Activated CD8-positive, alpha-beta T cell treated with anti-CD3 and anti-CD28 coated beads for 36 hours (primary cell): ENCODE measurements at regions not wholly inside any gene's neighbourhood (a gene's known extent, or its start where the extent isn't known, plus 50 kb on each side); places are given as distances from the start of the nearest gene placed in this dataset.

Source experiments
- ATAC-seq: fragments of 200-7000 bp; cut with Tn5 transposase; one replicate; pipeline ENCODE4 v1.10.0; 2021; ENCODE audit warnings: mild to moderate bottlenecking, moderate library complexity
- CTCF ChIA-PET: fragments of 350-600 bp; sonication (Branson Sonifier 250); formaldehyde crosslinking; loops from one replicate; lab custom pipeline; 2021; ENCODE audit warnings: antibody characterized with exemption; lab: Charles Lee
- POLR2A ChIA-PET: fragments of 350-600 bp; sonication (Branson Sonifier 250); formaldehyde crosslinking; loops from one replicate; lab custom pipeline; 2021; ENCODE audit warnings: antibody characterized with exemption; lab: Charles Lee
- DNase-seq: peaks from one replicate; pipeline ENCODE4 v3.0.0-alpha.2; 2020
- H3K27ac Mint-ChIP-seq: one replicate; pipeline ENCODE4 v1.8.0; 2021; ENCODE audit warnings: mild to moderate bottlenecking, mixed read lengths
- H3K27me3 Mint-ChIP-seq: one replicate; pipeline ENCODE4 v1.8.0; 2021; ENCODE audit warnings: mixed read lengths
- H3K36me3 Mint-ChIP-seq: one replicate; pipeline ENCODE4 v1.8.0; 2021; ENCODE audit warnings: low read depth, mixed read lengths
- H3K4me1 Mint-ChIP-seq: one replicate; pipeline ENCODE4 v1.8.0; 2021; ENCODE audit warnings: low read depth, mixed read lengths
- H3K4me3 Mint-ChIP-seq: one replicate; pipeline ENCODE4 v1.8.0; 2021; ENCODE audit warnings: mild to moderate bottlenecking, moderate library complexity, mixed read lengths
- H3K9me3 Mint-ChIP-seq: one replicate; pipeline ENCODE4 v1.8.0; 2021; ENCODE audit warnings: mixed read lengths
- CTCF ChIP-seq: fragments of 200-600 bp; IDR thresholded peaks from one replicate; pipeline ENCODE4 v1.8.0; 2022; ENCODE audit warnings: antibody characterized with exemption, mild to moderate bottlenecking
- intact Hi-C: fragments of 100-400 bp; cut with micrococcal nuclease; formaldehyde crosslinking; loops from one replicate; pipeline ENCODE4 v1.10.0; 2022

- no peak for TF ChIP-seq CTCF
- H3K36me3 Mint-ChIP-seq: no peaks in the 10 kb centered on the region
- intact Hi-C loops: no loop called here
- DNase-seq (no peak), ATAC-seq (no peak)
- POLR2A ChIA-PET: no interaction called here
- H3K4me3 Mint-ChIP-seq: no peak overlapping the region
- H3K27me3 Mint-ChIP-seq: no peaks in the 10 kb centered on the region
- CTCF ChIA-PET: no interaction called here
- H3K9me3 Mint-ChIP-seq: peaks cover 7% of the 10 kb centered on the region
- H3K27ac Mint-ChIP-seq: no peak overlapping the region
- no peaks in the 10 kb centered on the region for H3K4me1 Mint-ChIP-seq
Measured at GRCh38 chr5:23072179-23072578, 219.0 kb upstream of the CDH12 start.

GRCh38 chr5:23071682-23072081, 218.5 kb upstream of the CDH12 start:
- ATAC-seq: no peak
- peaks cover 5% of the 10 kb centered on the region for H3K9me3 Mint-ChIP-seq
- DNase-seq: no peak
- no peaks in the 10 kb centered on the region for H3K36me3 Mint-ChIP-seq
- CTCF ChIA-PET: no interaction called here
- no peaks in the 10 kb centered on the region for H3K27me3 Mint-ChIP-seq
- POLR2A ChIA-PET: no interaction called here
- no peak overlapping the region for H3K4me3 Mint-ChIP-seq
- intact Hi-C loops: no loop called here
- H3K27ac Mint-ChIP-seq: no peak overlapping the region
- TF ChIP-seq CTCF: no peak
- no peaks in the 10 kb centered on the region for H3K4me1 Mint-ChIP-seq

GRCh38 chr5:23064710-23065109, 211.6 kb upstream of the CDH12 start:
- no peak for DNase-seq
- intact Hi-C loops: no loop called here
- ATAC-seq: no peak
- TF ChIP-seq CTCF: no peak
- Mint-ChIP-seq H3K27ac (no peak overlapping the region), H3K4me3 (no peak overlapping the region), H3K9me3 (peaks cover 6% of the 10 kb centered on the region), H3K4me1 (no peaks in the 10 kb centered on the region), H3K36me3 (no peaks in the 10 kb centered on the region), H3K27me3 (no peaks in the 10 kb centered on the region)
- CTCF ChIA-PET: no interaction called here
- POLR2A ChIA-PET: no interaction called here

- intact Hi-C loops: no loop called here
- peaks cover 4% of the 10 kb centered on the region for H3K9me3 Mint-ChIP-seq
- H3K27ac Mint-ChIP-seq: no peak overlapping the region
- ChIA-PET CTCF (no interaction called here), POLR2A (no interaction called here)
- H3K4me3 Mint-ChIP-seq: no peak overlapping the region
- DNase-seq (no peak), ATAC-seq (no peak)
- no peaks in the 10 kb centered on the region for H3K4me1 Mint-ChIP-seq
- H3K36me3 Mint-ChIP-seq: no peaks in the 10 kb centered on the region
- no peaks in the 10 kb centered on the region for H3K27me3 Mint-ChIP-seq
- TF ChIP-seq CTCF: no peak
Measured at GRCh38 chr5:23053846-23054245, 200.7 kb upstream of the CDH12 start.

GRCh38 chr5:23042226-23042625, 189.1 kb upstream of the CDH12 start:
- H3K9me3 Mint-ChIP-seq: peaks cover 4% of the 10 kb centered on the region

More at GRCh38 chr5:23042226-23042625, 189.1 kb upstream of the CDH12 start:
- intact Hi-C loops: no loop called here
- H3K27me3 Mint-ChIP-seq: no peaks in the 10 kb centered on the region
- ATAC-seq (no peak), DNase-seq (no peak)
- H3K27ac Mint-ChIP-seq: no peak overlapping the region
- H3K4me3 Mint-ChIP-seq: no peak overlapping the region
- CTCF ChIA-PET: no interaction called here
- H3K36me3 Mint-ChIP-seq: no peaks in the 10 kb centered on the region
- H3K4me1 Mint-ChIP-seq: no peaks in the 10 kb centered on the region
- POLR2A ChIA-PET: no interaction called here
- no peak for TF ChIP-seq CTCF
